Epithelial cell of prostate (primary cell): ENCODE measurements at regions not wholly inside any gene's neighbourhood (a gene's known extent, or its start where the extent isn't known, plus 50 kb on each side); places are given as distances from the start of the nearest gene placed in this dataset.

Experiments used
- DNase-seq: peaks from one replicate; pipeline ENCODE4 v3.0.0-alpha.2; 2011; ENCODE audit warnings: low read depth, low spot score
- H3K27ac ChIP-seq: fragments of 450-650 bp; 2 replicates; pipeline ENCODE4 v1.5.1; 2017; ENCODE audit warnings: mild to moderate bottlenecking

DNA sequence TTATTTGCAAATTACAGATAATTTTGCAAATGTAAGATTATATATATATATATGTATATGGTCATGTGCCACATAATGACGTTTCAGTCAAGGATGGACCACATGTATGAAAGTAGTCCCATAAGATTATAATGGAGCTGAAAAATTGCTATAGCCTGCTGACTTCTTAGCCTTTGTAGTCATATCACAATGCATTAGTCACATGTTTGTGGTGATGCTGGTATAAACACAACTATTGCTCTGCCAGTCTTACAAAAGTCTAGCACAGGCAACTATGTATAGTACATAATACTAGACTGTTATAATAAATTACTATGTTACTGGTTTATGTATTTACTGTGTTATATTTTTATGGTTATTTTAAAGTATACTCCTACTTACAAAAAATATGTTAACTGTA lies 444.3 kb downstream of the KCNJ2 start:
- H3K27ac ChIP-seq: no peak overlapping the region
- no peak for DNase-seq

DNA sequence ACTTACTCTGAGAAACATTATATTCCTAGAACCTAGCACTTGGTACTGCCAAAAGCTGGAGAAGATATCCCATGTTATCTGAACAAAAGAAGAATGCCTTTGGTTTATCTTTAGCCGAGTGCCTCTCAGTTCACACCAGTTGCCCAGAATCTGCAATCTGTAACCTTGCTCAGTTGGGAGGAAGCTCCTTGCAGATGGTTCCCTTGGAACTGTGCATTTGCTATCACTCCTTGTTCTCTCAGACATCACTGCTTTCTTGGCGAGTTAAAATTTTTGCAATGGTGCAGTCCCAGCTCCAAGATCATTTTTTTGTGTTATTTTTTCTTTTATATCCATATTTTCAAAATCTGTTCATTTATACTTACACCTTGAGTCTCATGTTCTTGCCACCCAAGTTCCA lies 446.5 kb downstream of the KCNJ2 start:
- DNase-seq: no peak
- no peak overlapping the region for H3K27ac ChIP-seq

DNA sequence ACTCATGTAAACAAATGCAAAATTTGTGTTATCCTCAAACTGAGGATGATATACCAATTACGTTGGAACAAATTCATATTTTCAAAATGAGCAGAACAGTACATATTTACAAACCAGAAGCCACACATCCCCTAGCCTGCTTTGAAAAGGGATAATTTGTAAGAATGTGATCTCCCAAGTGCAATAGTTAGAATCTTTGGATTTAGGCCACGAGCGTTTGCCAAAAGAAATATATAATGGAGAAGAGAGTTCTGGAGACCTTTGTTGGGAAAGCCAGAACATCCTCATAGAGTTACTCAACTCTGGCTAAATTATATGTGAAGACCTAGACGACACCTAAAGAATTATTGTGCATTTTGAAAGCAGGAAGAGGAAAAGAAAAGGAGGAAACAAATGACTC lies 449.3 kb downstream of the KCNJ2 start:
- H3K27ac ChIP-seq: no peak overlapping the region
- DNase-seq: no peak

DNA sequence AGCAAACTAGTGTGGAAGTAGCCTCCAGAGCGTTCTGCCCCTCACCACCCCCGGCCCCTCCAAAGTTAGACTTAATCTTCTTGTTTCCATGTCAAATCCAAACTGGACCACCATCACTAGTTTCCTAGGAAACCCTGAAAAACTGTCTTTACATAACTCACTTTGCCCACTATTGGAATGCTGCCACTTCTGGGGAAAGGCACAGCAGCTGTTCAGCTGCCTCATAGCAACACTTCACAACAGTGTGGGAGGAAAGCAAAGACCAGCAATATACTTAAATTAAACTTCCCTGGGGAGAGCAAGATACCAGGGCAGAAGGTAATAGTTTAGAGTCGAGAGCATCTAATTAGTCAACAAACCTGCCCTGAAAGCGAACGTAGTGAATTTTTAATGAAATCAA lies 452.2 kb downstream of the KCNJ2 start:
- no peak overlapping the region for H3K27ac ChIP-seq
- no peak for DNase-seq

DNA sequence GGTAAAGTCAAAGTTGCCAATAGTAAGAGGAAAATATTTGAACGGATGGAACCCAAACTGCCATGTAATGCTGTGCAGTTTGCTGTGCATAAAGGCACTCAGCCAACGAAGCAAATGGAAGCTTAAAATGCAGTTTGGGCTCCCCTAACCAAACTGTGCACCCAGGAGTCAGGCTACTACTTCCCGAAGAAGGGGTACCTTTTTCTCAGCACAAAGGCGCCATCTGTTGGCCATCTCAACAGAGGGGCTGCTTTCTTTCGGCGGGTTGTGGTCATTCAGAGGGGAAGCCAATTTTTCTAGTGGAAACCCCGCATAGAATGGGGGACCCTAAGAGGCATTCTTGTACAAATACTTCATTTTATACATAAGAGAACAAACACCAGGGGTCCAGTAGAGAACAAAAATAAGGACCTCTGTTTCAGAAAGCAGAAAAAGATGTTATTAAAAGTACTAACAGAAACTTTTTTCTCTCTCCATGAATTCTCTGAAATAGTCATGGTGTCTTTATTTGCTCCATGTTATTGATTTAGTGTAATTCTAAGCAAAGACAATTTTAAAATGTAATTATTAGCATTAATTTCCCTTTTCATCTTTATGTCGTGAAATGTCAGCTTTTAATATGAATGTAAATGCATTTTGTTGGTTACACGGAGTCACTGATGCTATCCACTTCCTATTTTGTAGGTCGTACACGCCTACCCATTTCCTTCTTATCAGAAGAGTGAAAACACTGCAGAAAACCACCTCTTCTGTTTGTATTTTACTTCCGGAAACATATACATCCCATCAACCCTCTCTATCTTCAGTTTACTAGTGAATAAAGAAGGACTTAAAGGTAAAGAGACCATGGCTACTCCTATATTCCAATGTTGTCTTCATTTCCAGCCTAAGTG lies 453.3 kb downstream of the KCNJ2 start:
- H3K27ac ChIP-seq: no peak overlapping the region
- DNase-seq: no peak

DNA sequence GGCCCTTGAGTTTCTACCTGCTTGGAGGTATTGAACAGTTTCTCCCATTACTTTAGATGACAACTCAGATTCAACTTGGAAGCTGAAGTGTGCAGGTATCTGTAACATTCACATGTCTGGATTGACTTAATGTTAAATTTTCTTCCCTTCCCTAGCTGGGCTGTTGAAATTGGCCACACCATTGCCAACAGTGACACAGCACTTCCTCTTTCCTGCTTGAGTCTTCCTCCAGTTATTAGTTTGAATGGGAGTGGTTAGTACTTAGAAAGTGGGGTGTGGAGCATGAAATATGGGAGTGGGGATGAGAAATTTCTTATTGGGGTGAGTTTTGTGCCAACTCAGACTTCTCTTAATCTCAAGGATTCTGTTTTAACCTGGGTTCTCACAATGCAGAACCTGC lies 454.9 kb downstream of the KCNJ2 start:
- no peak overlapping the region for H3K27ac ChIP-seq

DNA sequence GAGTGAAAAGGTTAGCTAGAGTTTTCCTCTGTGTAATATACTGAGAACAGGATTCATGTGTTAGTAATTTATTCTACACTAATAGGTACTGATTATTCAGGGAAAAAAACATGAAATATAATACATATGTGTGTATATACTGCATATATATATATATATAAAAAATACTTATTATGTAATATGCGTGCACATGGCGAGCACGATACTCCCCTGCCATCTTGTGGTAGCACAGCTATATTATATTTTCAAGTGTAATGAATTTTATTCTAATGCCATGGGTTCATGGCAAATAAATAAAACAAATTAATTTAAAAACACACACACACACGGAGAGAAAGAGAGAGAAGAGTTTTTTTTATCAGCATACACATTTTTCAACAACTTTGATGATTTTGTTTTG lies 460.6 kb downstream of the KCNJ2 start:
- DNase-seq: no peak

More for the DNA sequence above, 454.9 kb downstream of the KCNJ2 start:
- DNase-seq: no peak

DNA sequence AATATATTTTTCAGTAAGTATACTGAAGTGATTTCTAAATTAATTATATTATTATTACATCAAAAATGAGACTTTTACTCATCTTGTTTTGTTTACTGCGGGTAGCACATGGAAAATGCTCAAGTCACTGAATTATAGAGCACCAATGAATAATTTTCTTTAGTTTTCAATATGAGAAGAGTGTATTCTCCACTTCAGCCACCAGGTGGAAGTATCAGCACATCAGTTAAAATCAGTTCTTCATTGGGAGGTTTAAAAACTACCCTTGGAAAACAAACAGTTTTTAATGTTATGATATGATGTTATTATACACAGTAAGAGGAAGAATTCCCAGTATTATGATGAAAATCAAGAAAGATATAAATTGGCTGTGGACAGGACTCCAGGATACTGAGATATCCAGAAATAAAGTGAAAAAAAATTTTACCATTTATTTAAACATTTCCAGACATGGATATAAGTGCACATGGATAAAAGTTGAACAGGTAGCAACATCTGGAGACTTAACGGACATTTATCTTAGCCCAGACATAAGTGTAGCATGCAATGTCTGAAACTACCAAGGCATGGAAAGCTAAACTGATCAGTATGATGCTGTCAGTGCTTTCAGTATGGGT lies 467.3 kb downstream of the KCNJ2 start:
- no peak overlapping the region for H3K27ac ChIP-seq
- no peak for DNase-seq

More for the DNA sequence above, 460.6 kb downstream of the KCNJ2 start:
- H3K27ac ChIP-seq: no peak overlapping the region

DNA sequence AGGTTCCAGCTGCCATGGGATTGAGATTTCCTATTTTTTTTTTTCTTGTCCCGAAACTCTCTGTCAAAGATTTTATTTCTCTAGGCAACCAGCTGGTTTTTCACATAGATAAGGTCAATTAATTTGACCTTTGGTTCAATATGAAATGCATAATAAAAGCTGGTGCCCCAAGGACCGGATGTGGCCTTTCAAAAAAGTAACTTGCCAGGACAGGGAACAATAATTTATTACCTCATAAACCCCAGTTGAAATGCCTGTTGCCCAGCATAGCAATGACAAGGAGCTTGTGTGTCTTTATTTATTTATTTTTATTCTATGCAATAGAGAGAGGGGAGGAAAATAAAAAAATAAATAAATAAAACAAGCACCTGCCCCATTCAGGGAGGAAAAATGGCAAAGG lies 472.7 kb downstream of the KCNJ2 start:
- DNase-seq: no peak
- no peak overlapping the region for H3K27ac ChIP-seq

DNA sequence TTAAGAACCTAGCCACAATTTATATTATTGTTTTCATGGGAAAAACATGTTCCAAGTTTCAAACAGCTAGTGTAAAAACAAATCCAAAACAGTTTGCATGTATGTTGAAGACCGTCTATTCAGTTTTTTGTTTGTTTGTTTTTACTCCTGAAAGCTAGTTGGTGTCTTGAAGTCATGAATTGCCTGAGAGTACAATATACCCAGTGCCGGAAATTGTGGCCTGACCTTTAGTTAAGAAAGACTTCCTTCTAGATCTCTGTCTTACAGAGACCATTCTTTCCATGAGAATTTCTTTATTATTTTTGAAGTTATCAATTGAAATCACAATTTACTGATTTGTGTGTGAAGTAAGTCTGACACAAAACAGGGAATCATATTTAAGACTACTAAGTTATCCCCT lies 474.8 kb downstream of the KCNJ2 start:
- no peak for DNase-seq
- H3K27ac ChIP-seq: no peak overlapping the region

DNA sequence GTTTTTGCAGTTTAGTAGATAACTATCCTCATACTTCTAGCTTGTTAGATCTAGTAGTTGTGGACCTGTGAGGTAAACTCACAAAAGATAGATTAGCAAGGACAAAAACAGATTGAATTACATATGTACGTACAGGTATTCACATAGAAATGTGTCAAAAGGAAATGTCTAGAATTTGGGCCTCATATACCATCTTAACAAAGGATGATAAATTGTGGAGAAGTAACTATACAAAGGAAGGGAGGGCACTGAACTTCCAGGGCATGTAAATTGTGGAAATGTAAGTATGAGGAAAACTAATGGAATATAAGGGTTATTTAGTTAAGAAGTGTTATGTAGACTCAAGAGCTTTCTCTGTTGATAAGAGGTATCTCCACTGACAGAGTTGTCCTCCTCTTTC lies 477.3 kb downstream of the KCNJ2 start:
- H3K27ac ChIP-seq: no peak overlapping the region
- DNase-seq: no peak

DNA sequence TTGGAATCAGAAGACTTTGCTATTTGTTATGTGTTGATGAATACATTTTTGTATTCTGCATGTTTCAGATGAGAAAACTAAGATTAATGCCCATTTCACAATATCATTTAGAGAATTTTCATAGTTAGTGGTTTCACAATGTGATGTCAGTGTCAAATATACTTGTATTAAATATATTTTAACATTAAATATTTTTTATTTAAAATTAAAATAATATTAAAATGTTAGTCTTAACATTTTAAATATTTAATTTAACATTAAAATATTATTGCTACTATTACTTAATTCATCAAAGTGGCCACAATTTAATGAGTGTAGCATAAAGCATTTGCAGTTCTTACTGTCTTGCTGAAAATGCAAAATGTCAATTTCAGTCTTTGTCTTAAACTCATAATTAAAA lies 478.8 kb downstream of the KCNJ2 start:
- no peak for DNase-seq
- H3K27ac ChIP-seq: no peak overlapping the region

DNA sequence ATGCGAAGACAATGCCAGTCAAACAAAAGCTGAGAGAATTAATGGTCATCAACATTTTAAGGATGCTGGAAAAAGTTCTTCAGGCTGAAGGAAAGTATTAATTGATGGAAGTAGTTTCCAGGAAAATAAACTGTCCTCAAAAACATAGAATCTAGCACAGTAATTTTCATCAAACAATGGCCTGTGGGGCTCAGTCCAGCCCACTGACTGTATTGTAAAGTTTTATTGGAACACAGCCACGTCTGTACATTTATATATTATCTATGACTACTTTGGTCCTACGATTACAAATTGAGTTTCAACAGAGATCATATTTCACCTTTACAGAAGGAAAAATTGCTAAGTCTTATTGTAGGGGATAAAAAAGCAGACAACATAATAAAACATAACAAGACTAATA lies 484.5 kb downstream of the KCNJ2 start:
- no peak overlapping the region for H3K27ac ChIP-seq
- no peak for DNase-seq

DNA sequence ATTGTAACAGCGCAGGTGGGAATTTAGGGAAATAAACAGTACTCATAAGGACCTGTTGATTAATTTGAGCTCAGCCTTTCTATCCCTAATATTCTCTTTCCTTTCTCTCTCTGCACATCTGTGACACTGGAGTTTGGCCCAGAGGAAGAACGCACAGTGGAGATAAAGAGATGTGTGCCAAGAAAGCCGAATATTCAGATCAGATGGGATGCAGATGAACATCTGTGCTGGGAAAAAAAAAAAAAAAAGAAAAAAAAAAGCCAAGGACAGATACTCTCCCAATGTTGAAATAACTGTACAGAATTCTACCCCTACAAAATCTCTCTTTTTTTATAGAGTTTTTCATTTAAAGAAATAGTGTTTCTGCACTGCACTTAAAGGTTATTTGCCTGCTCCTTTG lies 485.4 kb downstream of the KCNJ2 start:
- H3K27ac ChIP-seq: no peak overlapping the region
- DNase-seq: no peak

DNA sequence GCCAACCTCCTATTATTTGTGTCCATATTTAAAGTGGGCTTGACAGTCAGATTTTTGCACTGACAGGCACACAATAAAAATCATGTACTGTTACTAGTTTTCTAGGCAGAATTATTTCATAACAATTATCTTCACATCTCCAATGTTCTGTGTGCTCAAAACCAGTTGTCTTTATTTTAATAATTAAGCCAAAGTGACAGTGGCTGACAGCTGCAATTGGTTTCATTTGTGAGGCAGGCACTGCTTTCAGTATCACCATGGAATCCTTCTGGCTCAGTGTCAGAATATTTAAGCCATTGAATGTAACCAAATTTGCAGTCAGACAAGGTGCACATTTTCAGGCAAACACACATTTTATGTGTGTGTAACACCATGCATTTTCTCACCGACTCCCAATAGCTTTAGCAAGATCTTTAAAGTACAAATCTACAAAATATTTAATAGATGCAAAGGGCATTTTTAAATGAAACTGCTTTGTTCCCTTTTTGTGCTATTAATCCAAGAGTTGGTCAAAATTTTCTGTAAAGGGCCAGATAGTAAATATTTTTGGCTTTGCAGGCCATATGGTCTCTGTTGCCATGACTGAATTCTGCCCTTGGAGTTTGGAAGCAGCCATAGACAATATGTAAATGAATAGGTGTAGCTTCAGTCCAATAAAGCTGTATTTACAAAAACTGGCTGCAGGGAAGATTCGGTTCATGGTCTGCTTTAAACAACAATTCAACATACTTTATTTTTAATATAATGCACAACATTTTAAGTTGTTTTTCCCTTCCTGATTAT lies 486.0 kb downstream of the KCNJ2 start:
- no peak overlapping the region for H3K27ac ChIP-seq
- no peak for DNase-seq

DNA sequence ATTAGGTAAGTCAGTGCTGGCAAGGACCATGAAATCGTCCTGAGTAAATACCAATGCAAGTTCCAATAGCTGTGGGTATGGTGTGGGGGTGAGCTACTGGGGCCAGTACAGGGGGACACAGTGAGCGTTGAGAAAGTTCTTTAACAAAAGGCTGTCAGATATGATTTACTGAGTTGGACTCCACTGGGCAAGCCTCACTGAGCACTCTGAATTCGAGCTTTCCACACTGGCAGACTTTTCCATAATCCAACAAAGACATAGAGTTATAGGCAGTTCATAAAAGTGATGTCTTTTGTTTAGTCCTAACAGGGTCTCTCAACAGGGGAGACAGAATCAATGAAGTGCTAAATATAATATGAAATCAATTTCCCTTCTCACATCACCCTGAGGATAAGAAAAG lies 489.0 kb downstream of the KCNJ2 start:
- no peak overlapping the region for H3K27ac ChIP-seq
- DNase-seq: no peak

DNA sequence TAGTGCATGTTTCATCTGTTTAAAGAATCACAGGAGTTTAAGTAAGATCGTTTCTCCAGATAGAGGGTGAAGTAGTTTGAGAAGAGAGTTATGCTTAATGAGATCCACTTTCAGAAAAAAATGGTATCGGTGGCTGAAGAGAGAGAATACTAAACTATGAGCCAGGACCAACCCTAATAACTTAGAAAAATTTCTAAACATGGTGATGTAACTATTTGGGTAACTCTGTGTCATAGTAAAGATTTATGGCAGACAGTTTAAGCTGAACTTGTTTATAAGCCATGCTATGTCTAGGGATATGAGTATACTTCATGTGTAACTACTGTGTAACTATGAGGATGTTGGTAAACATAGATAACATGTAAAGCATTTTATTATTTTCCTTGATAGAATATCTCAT lies 489.5 kb downstream of the KCNJ2 start:
- DNase-seq: no peak
- H3K27ac ChIP-seq: no peak overlapping the region

DNA sequence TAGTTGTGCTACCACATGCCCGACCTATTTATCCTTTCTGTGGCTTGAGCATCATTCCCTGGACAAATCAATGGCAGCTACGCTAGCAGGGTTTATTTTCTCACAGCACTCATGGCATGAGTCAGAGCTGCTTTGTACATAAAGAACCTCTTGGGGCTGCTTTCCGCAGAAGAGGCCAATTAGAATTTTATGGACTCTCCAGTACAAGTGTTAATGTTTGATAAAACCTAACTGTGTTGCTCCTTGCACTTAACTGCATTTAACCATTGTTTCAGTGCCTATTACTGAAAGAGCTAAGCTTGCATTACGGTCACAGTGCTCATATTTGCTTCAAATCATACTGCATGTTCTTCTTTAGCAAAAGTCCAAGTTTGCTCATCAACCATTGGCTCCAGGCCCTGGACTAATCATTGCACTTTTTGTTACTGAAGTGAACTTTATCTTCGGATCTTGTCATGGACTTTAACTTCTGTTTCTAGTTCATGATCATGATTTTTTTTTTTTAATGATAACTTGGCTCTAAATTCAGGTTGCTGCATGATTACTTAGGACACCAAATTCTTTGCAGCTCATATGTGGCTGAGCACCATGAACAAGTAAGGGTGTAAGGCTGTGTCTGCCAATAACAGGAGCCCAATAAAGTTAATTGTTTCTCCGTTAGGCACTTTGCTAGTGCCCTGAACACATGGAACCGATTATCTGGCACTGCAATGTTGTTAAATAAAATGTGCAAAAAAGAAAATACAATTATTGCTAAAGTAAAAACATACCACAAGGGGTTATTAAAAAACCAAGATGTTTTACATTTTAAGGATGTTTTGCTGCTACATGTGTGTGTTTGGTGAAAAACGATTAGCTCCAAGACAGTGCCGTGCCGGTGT lies 492.2 kb downstream of the KCNJ2 start:
- H3K27ac ChIP-seq: no peak overlapping the region
- DNase-seq: no peak

DNA sequence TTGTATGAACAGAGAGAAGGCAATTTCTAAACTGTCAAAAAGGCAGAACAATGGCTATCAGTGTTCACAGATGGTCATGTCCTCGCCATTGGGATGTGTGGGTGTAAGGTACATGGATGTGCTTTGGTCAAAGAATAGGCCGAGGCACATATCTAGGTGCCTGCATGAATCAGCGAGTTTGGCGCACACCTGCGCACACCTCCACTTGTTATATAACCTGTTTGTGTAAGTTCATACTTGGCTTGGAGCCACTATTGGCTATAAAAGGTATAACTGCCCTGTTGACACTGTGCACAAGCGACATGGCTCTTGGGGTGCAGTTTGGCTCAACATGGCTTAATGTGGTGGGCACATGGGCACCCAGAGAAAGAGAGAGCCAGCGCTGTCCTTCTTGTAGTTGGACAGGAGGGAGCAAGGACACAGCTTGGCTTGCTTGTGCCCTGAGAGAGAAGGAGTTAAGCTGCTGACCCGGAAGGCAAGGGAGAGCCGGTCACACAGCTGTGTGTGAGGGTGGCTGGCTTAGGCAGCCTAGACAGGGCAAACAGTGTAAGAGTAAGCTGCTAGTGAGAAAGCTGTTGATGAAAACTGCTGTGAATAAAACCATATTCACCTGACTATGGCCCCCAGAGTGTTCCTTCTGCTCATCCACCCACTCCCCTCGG lies 499.1 kb downstream of the KCNJ2 start:
- no peak overlapping the region for H3K27ac ChIP-seq
- DNase-seq: no peak
